ENCODE measurements at regions not wholly inside any gene's neighbourhood (a gene's known extent, or its start where the extent isn't known, plus 50 kb on each side); places are given as distances from the start of the nearest gene placed in this dataset.
A peak's percentile ranks its signal among the peaks of the same experiment; 100 is the strongest.

GRCh38 chr14:71322655-71323250, 415.5 kb downstream of the PCNX1 start:
- WGBS, 2 experiments (ENCODE audit: extremely low coverage in 2 of 2, insufficient read length in 1 of 2), result 50% methylated on average over 1 of the region's 2 CpGs; no CpG with 5 or more reads in 1 of the 2 experiments
- Histone ChIP-seq H3K27me3 (ENCODE audit: control insufficient read depth, insufficient read depth, low read length) (no peaks in the 10 kb centered on the region), H3K36me3 (ENCODE audit: control insufficient read depth, insufficient read depth, low read length) (no peaks in the 10 kb centered on the region), H2BK5ac (ENCODE audit: low read depth, low read length, poor library complexity, severe bottlenecking) (peak overlapping the region; percentile 92), H3K18ac (ENCODE audit: low read depth, low read length) (peak overlapping the region; percentile 40; the same call in 1 of the 2 replicates), H3K27ac (ENCODE audit: insufficient read depth, low read length) (no peak overlapping the region), H3K4me1 (ENCODE audit: control insufficient read depth, insufficient read depth, low read length) (peaks cover 8% of the 10 kb centered on the region), H3K14ac (replicated peaks; ENCODE audit: low read depth, low read length) (no peak overlapping the region), H2AFZ (replicated peaks; ENCODE audit: low read length, poor library complexity) (no peak overlapping the region), H3K4me2 (ENCODE audit: low read depth, low read length) (peak overlapping the region; percentile 97), H4K20me1 (ENCODE audit: insufficient read depth, low read length) (peaks cover 4% of the 10 kb centered on the region; the same call in 1 of the 2 replicates), H2AK5ac (ENCODE audit: low read depth, low read length) (no peak overlapping the region), H2BK20ac (ENCODE audit: low read depth, low read length) (no peak overlapping the region), H4K8ac (ENCODE audit: low read depth in 2 of 2, low read length in 2 of 2) (no peak overlapping the region), H3K4me3 (ENCODE audit: insufficient read depth, low read depth, low read length) (peak overlapping the region; percentile 33; the same call in 1 of the 2 replicates), H3K9me3 (ENCODE audit: control insufficient read depth, insufficient read depth, low read length) (no peaks in the 10 kb centered on the region), H2AK9ac (replicated peaks; ENCODE audit: low read depth, low read length, poor library complexity) (no peak overlapping the region), H3K9ac (ENCODE audit: low read depth, low read length) (peak overlapping the region; percentile 85; the same call in 1 of the 2 replicates), H3K79me1 (ENCODE audit: low read depth in 1 of 2, low read length in 2 of 2) (peaks cover 9 to 44% of the 10 kb centered on the region in 2 experiments), H3K56ac (ENCODE audit: extremely low read depth, insufficient read depth, low read length) (no peak overlapping the region), H3K23ac (ENCODE audit: low read depth, low read length) (no peak overlapping the region), H3K4ac (ENCODE audit: low read depth, low read length) (no peak overlapping the region), H2BK15ac (ENCODE audit: low read depth, low read length) (no peak overlapping the region), H2BK120ac (ENCODE audit: low read depth, low read length) (no peak overlapping the region), H3K9me1 (ENCODE audit: insufficient read depth, low read length) (no peaks in the 10 kb centered on the region; the same call in 1 of the 2 replicates), H4K91ac (ENCODE audit: insufficient read depth, low read depth, low read length) (no peak overlapping the region), H4K5ac (ENCODE audit: low read depth, low read length) (no peak overlapping the region)
- CTCF ChIA-PET, result interaction anchor here (0.6 to 2.3 kb wide), 6 partner anchors 89 to 430 kb away, joined by 3 to 7 read pairs (median 4); no protein-coding TSS in a partner anchor
- peak; percentile 67 for DNase-seq
- in situ Hi-C loops (cut with MboI; ENCODE audit: low sequenced_read_pairs), result no loop called here
- TF ChIP-seq MXI1 (IDR thresholded peaks at IDR 0.05; ENCODE audit: borderline replicate concordance, low read depth, low read length), result no peak
- TF ChIP-seq CEBPB (IDR thresholded peaks at IDR 0.05; ENCODE audit: low read depth, low read length), result no peak
- TF ChIP-seq CTCF (conservative IDR thresholded peaks at IDR 0.05; ENCODE audit: low read depth, low read length), result peak; percentile 61
- TF ChIP-seq RAD21 (IDR thresholded peaks at IDR 0.05; ENCODE audit: low read length), result peak; percentile 73
- TF ChIP-seq SMC3 (IDR thresholded peaks at IDR 0.05; ENCODE audit: low read depth, low read length), result peak; percentile 50
- intact Hi-C loops (cut with micrococcal nuclease), result loop anchor here (1.0 to 5.0 kb wide), 6 partner anchors 50 to 535 kb away; no protein-coding TSS in a partner anchor
- no peak for ATAC-seq (ENCODE audit: low read depth)
- dilution Hi-C loops (cut with HindIII; ENCODE audit: low sequenced_read_pairs, unreplicated experiment), result no loop called here
- POLR2A ChIA-PET (ENCODE audit: unreplicated experiment), result interaction anchor here (0.6 kb wide), 1 partner anchor 175 kb away, joined by 3 read pairs; no protein-coding TSS in a partner anchor
- TSS peak; percentile 30 for BruUV-seq (replicated peaks)
